ENCODE measurements at regions not wholly inside any gene's neighbourhood (a gene's known extent, or its start where the extent isn't known, plus 50 kb on each side); places are given as distances from the start of the nearest gene placed in this dataset.

GRCh38 chr2:118221536-118222272 is 133.4 kb downstream of the INSIG2 start:
- Histone ChIP-seq H3K27me3 (peaks cover 8% of the 10 kb centered on the region; the same call in 1 of the 2 replicates), H3K27ac (no peak overlapping the region), H3K9me3 (replicated peaks) (no peaks in the 10 kb centered on the region), H3K36me3 (no peaks in the 10 kb centered on the region), H3K4me3 (no peak overlapping the region), H3K4me1 (no peaks in the 10 kb centered on the region)
- DNase-seq = peak; percentile 30 to 68

- Histone ChIP-seq H3K27me3 (peaks cover 4% of the 10 kb centered on the region; the same call in 1 of the 2 replicates), H3K36me3 (no peaks in the 10 kb centered on the region), H3K27ac (no peak overlapping the region), H3K4me3 (no peak overlapping the region), H3K9me3 (replicated peaks) (no peaks in the 10 kb centered on the region), H3K4me1 (no peaks in the 10 kb centered on the region)
- no peak for DNase-seq
Measured at GRCh38 chr2:118219611-118220010, 131.3 kb downstream of the INSIG2 start.

GRCh38 chr2:118216224-118216623 is 128.0 kb downstream of the INSIG2 start:
- Histone ChIP-seq H3K27ac (no peak overlapping the region), H3K36me3 (no peaks in the 10 kb centered on the region), H3K4me3 (no peak overlapping the region), H3K27me3 (no peaks in the 10 kb centered on the region), H3K9me3 (replicated peaks) (no peaks in the 10 kb centered on the region), H3K4me1 (no peaks in the 10 kb centered on the region)
- DNase-seq = no peak

- H3K27me3 ChIP-seq = no peaks in the 10 kb centered on the region
- no peaks in the 10 kb centered on the region for H3K36me3 ChIP-seq
Measured at GRCh38 chr2:118209727-118210126, 121.5 kb downstream of the INSIG2 start.

GRCh38 chr2:118207889-118208288 is 119.6 kb downstream of the INSIG2 start:
- Histone ChIP-seq H3K36me3 (no peaks in the 10 kb centered on the region), H3K4me3 (no peak overlapping the region), H3K9me3 (replicated peaks) (no peaks in the 10 kb centered on the region), H3K4me1 (no peaks in the 10 kb centered on the region), H3K27ac (no peak overlapping the region), H3K27me3 (no peaks in the 10 kb centered on the region)
- no peak for DNase-seq

More at GRCh38 chr2:118209727-118210126, 121.5 kb downstream of the INSIG2 start:
- H3K27ac ChIP-seq = no peak overlapping the region
- no peak for DNase-seq
- no peaks in the 10 kb centered on the region for H3K4me1 ChIP-seq
- no peaks in the 10 kb centered on the region for H3K9me3 ChIP-seq (replicated peaks)
- H3K4me3 ChIP-seq = no peak overlapping the region

- H3K4me3 ChIP-seq = no peak overlapping the region
- no peaks in the 10 kb centered on the region for H3K36me3 ChIP-seq
- H3K4me1 ChIP-seq = no peaks in the 10 kb centered on the region
- no peaks in the 10 kb centered on the region for H3K27me3 ChIP-seq
- peak; percentile 33 to 61 for DNase-seq
- H3K9me3 ChIP-seq (replicated peaks) = no peaks in the 10 kb centered on the region
- no peak overlapping the region for H3K27ac ChIP-seq
Measured at GRCh38 chr2:118202707-118203303, 114.5 kb downstream of the INSIG2 start.

GRCh38 chr2:118198268-118198667 is 110.0 kb downstream of the INSIG2 start:
- no peak for DNase-seq
- no peaks in the 10 kb centered on the region for H3K36me3 ChIP-seq

GRCh38 chr2:118197011-118197675 is 108.9 kb downstream of the INSIG2 start:
- Histone ChIP-seq H3K4me3 (no peak overlapping the region), H3K36me3 (no peaks in the 10 kb centered on the region), H3K27ac (no peak overlapping the region), H3K4me1 (no peaks in the 10 kb centered on the region), H3K9me3 (replicated peaks) (no peaks in the 10 kb centered on the region), H3K27me3 (no peaks in the 10 kb centered on the region)
- DNase-seq = peak in 1 of 2 experiments; percentile 18

More at GRCh38 chr2:118198268-118198667, 110.0 kb downstream of the INSIG2 start:
- no peaks in the 10 kb centered on the region for H3K9me3 ChIP-seq (replicated peaks)
- no peaks in the 10 kb centered on the region for H3K4me1 ChIP-seq
- no peak overlapping the region for H3K4me3 ChIP-seq
- H3K27ac ChIP-seq = no peak overlapping the region
- no peaks in the 10 kb centered on the region for H3K27me3 ChIP-seq

- Histone ChIP-seq H3K36me3 (no peaks in the 10 kb centered on the region), H3K9me3 (replicated peaks) (no peaks in the 10 kb centered on the region), H3K4me1 (0 out of 2 replicates have a peak, but pooled peaks cover 3% of the 10 kb centered on the region), H3K27ac (no peak overlapping the region), H3K27me3 (no peaks in the 10 kb centered on the region; the same call in 1 of the 2 replicates), H3K4me3 (no peak overlapping the region)
- DNase-seq = no peak
Measured at GRCh38 chr2:118190474-118190873, 102.2 kb downstream of the INSIG2 start.

GRCh38 chr2:118186858-118187254 is 98.6 kb downstream of the INSIG2 start:
- Histone ChIP-seq H3K9me3 (replicated peaks) (no peaks in the 10 kb centered on the region; the same call in 1 of the 2 replicates), H3K4me3 (peak overlapping the region; percentile 62), H3K27ac (no peak overlapping the region; the same call in 1 of the 2 replicates), H3K36me3 (no peaks in the 10 kb centered on the region), H3K4me1 (peaks cover 3% of the 10 kb centered on the region), H3K27me3 (no peaks in the 10 kb centered on the region; the same call in 1 of the 2 replicates)
- no peak for DNase-seq

GRCh38 chr2:118186110-118186857 is 98.0 kb downstream of the INSIG2 start:
- H3K4me3 ChIP-seq = peak overlapping the region; percentile 62
- H3K27me3 ChIP-seq = no peaks in the 10 kb centered on the region; the same call in 1 of the 2 replicates
- H3K9me3 ChIP-seq (replicated peaks) = no peaks in the 10 kb centered on the region; the same call in 1 of the 2 replicates
- peak; percentile 87 for DNase-seq
- H3K4me1 ChIP-seq = peaks cover 3% of the 10 kb centered on the region
- H3K27ac ChIP-seq = peak overlapping the region; percentile 48
- no peaks in the 10 kb centered on the region for H3K36me3 ChIP-seq

- peak; percentile 19 to 49 for DNase-seq
- peaks cover 3% of the 10 kb centered on the region for H3K4me1 ChIP-seq
- H3K27ac ChIP-seq = peak overlapping the region; percentile 48
- no peaks in the 10 kb centered on the region; the same call in 1 of the 2 replicates for H3K27me3 ChIP-seq
- H3K4me3 ChIP-seq = peak overlapping the region; percentile 62
- no peaks in the 10 kb centered on the region for H3K36me3 ChIP-seq
- H3K9me3 ChIP-seq (replicated peaks) = no peaks in the 10 kb centered on the region; the same call in 1 of the 2 replicates
Measured at GRCh38 chr2:118185210-118186109, 97.2 kb downstream of the INSIG2 start.

GRCh38 chr2:118183381-118183780 is 95.1 kb downstream of the INSIG2 start:
- DNase-seq = no peak
- Histone ChIP-seq H3K27me3 (no peaks in the 10 kb centered on the region), H3K27ac (no peak overlapping the region), H3K4me3 (no peak overlapping the region), H3K36me3 (no peaks in the 10 kb centered on the region), H3K9me3 (replicated peaks) (no peaks in the 10 kb centered on the region; the same call in 1 of the 2 replicates), H3K4me1 (peaks cover 17% of the 10 kb centered on the region)

Measured in SJCRH30 (cell line).